HFF-Myc (cell line): ENCODE measurements at regions not wholly inside any gene's neighbourhood (a gene's known extent, or its start where the extent isn't known, plus 50 kb on each side); places are given as distances from the start of the nearest gene placed in this dataset.
A peak's percentile ranks its signal among the peaks of the same experiment; 100 is the strongest.

Experiments
- DNase-seq: peaks from one replicate; pipeline ENCODE4 v3.0.0-alpha.2; 2011; ENCODE audit warnings: low read depth; ENCODE audit errors: extremely low read depth
- H3K4me3 ChIP-seq: replicated peaks from 2 replicates; pipeline ENCODE4 v1.5.1; 2011; ENCODE audit warnings: low read depth, mild to moderate bottlenecking, control low read depth, low read length
- CTCF ChIP-seq: IDR thresholded peaks from 2 replicates; pipeline ENCODE4 v1.5.1; 2012; ENCODE audit warnings: mild to moderate bottlenecking, low read depth, low read length, control low read depth; ENCODE audit errors: missing control alignments

- no peak for DNase-seq
- TF ChIP-seq CTCF: no peak
- no peak overlapping the region for H3K4me3 ChIP-seq
Observed at GRCh38 chr18:39425172-39425850, 1859.7 kb upstream of the CELF4 start.

GRCh38 chr18:39424261-39424660 is 1858.7 kb upstream of the CELF4 start:
- no peak for TF ChIP-seq CTCF
- no peak overlapping the region for H3K4me3 ChIP-seq
- no peak for DNase-seq

DNA sequence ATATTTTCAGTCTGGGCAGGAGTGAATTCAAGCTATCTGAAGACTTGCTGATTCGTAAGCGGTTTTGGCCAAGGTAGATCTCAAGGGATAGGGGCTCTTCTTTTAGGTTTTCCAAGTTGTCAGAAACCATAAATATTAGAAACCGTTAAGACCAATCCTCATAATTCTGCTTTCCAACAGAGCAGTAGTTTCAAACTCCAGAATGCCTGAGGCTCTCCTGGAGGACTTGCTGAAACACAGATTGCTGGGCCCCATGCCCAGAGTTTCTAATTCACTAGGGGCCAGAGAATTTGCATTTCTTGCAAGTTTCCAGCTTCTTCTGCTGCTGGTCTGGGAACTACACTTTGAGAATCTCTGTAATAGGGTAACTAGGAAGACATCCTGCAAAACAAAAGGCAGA is 1855.7 kb upstream of the CELF4 start:
- DNase-seq: no peak
- no peak for TF ChIP-seq CTCF
- H3K4me3 ChIP-seq: no peak overlapping the region

- no peak for TF ChIP-seq CTCF
- DNase-seq: no peak
- no peak overlapping the region for H3K4me3 ChIP-seq
Observed at GRCh38 chr18:39419315-39419714, 1853.7 kb upstream of the CELF4 start.

DNA sequence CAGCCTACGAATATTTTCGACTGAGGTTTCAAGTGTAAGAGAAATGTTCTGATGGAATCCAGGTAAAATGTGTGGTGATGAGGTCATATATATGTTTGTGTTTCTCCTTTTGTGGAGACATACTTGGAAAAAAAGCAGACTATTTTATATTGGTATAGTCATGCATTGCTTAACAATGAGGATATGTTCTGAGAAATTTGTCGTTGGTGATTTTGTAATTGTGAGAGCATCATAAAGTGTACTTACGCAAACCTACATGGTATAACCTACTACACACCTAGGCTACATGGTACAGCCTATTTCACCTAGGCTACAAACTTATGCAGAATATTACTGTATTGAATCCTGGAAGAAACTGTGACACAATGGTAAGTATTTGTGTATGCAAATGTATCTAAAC is 1849.9 kb upstream of the CELF4 start:
- DNase-seq: no peak
- TF ChIP-seq CTCF: no peak
- no peak overlapping the region for H3K4me3 ChIP-seq

- DNase-seq: peak; percentile 20
- TF ChIP-seq CTCF: no peak
- no peak overlapping the region for H3K4me3 ChIP-seq
Observed at GRCh38 chr18:39414009-39414700, 1848.6 kb upstream of the CELF4 start.
